UCSD-AML1 (cell line): ENCODE measurements at regions not wholly inside any gene's neighbourhood (a gene's known extent, or its start where the extent isn't known, plus 50 kb on each side); places are given as distances from the start of the nearest gene placed in this dataset.

Source experiments
- DNase-seq: peaks from one replicate; lab custom pipeline; 2025; ENCODE audit not compliant: unreplicated experiment; lab: John Stamatoyannopoulos, UW

DNA sequence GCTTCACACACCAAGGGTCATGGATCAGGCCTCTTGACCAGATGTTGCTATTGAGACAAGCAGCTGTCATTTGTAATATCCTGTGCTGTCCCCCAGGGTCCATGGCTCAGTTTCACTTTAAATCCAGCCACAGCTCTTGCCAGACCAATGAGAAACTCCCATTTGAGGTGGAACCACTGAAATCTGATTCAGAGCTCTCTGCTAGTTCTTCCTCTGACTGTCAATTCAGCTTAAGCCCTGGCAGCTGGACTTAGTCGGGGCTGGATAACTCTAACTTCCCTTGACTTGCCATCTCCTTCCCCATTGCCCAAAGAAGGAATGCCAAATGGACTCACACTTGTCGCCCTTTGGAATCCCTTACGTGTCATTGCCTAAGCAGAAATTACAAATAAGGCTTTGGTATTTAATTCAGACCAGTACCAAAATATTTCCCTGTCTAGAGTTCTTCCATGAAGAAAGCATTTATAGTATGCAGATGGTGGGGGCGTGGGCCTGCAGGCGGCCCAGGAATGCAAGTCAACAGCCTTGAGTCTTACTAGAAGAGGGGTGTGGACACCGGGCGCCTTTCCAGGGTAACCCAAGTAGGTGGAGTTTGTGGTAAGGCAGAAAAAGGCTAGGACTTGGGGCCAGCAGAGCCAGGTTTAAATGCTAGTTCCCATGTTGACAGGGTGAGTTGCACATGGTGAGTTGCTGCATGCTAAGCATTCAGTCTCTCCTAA is 96.9 kb upstream of the TMPO start:
- no peak for DNase-seq

DNA sequence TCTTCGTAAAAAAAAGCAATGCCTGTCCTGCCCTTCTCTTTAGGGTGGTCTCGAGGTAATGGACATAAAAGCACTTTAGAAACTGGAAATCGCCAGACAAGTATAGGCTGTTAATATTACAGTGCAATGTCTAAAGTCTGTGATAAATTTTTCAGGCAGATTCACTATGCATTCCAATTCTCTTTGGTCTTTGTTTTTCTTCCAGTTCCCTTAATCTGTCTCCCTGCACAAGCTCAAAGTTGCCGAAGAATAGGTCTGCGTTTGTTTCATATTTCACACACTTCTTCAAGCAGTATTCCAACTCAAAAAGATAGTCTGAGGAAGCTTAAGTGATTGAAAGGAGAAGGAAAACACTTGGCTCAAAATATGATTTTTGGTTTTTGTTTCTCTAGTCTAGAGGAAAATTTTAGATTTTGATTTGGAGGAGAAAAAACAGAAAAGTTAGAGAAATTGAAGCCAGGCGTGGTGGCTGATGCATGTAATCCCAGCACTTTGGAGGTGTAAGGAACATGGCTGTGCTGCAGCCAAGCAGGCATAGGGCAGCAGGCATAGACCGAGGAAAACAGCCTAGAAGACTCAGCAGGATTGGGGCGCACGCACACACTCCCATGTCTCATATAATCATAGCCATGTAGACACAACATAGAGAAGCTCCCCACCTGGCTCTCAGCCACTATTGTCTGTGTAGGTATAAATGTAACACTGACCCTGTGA is 96.2 kb upstream of the TMPO start:
- no peak for DNase-seq

DNA sequence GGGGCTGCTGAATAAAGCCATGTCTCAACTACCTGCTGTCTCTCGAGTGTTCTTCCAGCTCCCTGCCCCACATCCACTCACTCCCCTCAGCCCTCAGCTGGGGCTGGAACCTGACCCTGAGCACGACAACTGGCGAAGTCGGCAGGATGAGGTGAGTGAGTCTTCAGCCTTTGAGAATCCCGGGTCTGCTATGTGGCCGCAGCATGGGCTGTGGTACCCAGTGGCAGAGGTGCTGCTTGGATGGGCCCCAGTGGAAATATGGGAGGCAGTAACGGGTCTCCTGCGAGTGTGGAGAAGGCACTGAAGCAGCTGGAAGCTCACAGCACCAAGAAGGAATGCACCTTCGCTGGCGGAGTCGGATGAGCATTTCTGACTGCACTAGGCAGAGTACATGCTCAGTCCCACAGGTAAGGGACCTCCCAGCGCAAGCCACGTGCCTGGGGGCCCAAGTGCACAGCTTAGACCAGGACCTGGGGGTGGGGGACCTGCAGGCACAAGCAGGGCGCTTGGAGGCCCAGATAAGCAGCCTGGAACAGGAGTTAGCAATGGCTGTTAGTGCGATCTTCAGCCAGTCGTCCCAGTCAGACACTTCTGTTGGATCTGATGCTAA is 95.5 kb upstream of the TMPO start:
- no peak for DNase-seq

DNA sequence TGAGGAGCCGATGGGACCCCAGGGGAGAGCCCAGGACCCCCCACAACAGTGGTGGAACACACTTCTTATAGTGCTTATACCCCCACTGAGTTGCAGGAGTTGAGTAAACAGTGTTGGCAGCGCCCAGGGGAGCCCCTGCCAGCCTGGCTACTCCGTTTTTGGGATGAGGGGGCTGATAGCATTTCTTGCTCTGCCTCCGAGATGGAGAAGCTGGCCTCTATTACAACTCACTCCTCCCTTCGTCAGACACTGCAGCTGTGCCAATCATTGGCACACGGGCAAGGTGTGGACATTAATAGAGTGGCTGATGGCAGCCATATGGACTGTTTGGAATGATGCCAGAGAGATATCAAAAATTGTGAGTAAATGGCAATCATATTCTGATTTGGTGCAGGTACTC is 94.9 kb upstream of the TMPO start:
- no peak for DNase-seq

DNA sequence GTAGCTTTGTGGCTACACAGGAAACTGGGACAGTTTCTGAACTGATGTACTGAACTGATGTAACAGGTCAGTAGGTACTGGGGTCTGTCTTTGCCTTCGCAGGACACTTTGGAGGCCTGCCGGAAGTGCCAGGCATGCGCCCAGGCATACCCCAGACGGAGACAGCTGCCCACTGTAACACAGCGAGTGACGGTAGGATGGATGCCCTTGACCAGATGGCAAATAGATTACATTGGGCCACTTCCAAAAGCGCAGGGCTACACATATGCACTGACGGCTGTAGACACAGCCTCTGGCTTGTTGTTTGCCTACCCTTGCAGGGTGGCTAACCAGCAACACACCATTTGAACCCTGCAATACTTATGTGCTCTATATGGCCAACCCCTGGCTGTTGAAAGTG is 94.1 kb upstream of the TMPO start:
- DNase-seq: no peak

DNA sequence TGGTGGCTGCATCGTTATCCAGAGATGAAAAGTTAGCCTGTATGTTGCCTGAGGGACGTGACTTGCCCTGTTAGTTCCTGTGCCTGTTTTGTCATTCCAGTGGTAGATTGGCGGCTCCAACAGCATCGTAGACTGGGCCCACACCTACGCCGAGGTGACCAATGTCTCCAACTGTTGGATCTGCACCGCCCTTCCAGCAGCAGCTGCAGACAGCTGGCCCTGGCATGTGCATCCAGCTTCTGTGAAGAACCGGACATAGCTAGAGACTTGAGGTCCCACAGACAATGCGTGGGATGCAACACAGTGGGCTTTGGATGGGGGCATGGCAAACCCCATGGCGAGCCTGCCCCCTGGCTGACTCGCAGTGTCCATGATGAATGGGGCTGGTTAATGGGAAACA is 93.0 kb upstream of the TMPO start:
- DNase-seq: no peak

DNA sequence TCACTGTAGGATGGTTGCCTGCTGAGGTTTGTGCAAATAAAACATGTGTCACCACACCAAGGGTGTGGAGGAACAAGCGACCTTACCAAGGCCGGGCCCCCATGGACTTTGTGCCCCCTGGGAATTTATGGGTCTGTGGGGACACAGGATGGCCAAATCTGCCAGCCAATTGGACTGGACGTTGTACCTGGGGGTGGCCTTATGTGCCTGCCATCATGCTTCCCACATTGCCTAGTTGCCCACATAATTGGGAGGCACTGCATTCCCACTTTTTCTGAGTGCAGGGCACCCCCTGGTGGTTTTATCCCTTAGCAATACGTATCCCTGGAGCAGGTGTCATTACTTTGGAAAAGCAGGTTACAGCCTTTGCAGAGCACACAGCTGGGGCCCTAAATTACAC is 92.6 kb upstream of the TMPO start:
- peak; percentile 18 for DNase-seq

DNA sequence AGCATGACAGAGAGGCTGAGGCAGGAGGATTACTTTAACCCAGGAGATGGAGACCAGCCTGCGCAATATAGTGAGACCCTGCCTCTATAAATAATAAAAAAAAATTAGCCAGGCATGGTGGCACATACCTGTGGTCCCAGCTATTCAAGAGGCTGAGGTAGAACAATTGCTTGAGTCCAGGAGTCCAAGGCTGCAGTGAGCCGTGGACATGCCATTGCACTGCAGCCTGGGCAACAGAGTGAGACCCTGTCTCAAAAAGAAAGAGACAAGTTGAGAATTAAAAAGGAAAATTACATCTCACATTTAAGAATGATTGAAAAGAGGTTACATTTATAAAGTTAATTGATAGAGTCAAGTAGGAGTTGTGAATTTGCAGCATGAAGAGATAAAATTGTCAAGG is 91.4 kb upstream of the TMPO start:
- no peak for DNase-seq

DNA sequence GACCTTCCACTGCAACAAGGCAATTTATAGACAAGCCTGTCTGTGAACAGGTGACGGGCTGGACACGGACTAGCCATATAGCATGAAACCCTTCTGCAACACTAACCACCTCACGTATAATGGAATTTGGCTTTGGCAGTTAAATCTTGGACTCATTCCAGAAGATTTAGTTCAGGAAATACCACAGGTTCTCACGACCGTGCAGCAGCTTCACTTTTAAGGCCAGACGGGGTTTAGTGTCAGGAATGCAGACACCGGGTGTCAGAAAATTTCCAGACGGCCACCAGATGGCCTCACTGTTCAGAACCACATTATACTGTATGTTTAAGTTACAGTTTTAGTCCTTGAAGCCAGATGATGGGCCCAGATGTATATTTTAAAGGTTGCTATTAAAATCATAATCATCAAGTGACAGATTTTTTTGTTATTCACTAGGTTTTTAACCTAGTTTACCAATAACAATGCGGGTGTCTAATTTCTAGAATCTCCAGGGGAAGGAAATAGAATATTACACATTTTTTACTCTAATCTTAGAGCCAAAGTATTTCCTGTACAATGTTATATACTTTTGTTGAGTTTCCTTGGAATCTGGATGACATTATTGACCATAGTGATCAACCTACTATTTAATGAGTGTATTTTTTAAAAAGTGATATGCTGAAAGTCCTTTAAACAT is 90.5 kb upstream of the TMPO start:
- peak; percentile 56 for DNase-seq

DNA sequence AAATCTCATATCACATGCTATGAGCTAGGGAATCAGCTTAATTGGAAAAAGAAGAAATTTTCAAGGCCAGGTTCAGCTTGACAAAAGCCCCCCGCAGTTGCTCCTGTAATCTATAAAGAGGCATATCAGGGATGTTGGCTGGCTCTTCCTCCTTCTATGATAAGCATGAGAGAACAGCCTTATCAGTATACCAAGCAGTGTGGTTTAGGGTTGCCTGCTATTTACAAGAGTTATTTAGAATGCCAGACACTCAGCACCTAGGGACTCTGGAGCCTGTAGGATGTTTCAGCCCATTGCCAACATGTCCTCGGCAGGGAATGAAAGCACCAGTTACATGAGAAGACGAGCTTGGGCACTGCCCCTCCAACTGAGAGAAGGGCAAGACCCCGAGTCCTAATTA is 89.5 kb upstream of the TMPO start:
- no peak for DNase-seq

DNA sequence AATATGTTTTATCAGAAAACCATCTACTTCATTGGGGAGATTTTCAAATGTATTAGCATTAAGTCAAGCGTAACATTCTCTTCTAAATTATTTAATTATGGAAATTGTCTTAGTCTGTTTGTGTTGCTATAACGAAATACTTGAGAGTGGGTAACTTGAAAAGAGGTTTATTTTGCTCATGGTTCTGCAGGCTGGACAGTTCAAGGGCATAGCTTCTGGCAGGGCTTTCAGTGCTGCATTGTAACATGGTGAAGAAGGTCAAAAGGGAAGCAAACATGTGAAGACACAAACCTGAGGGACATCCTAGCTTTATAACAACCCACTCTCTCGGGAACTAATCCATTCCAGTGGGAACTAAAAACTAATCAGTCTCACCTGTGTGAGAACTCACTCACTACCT is 84.3 kb upstream of the TMPO start:
- no peak for DNase-seq

DNA sequence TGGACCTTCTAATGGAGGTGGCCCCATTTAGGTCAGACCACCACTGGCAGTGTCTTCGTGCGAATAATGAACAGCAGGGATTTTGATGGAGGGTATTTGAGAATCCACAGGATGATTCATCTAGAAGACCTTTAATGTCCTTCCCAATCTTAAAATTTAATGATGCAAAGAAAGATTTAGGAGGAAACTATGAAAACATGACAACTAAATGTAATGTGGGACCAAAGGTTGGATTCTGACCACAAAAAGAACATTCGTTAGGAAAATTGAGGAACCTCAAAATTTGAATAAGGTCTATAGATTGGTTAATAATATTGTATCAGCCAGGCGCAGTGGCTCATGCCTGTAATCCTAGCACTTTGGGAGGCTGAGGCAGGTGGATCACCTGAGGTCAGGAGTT is 78.2 kb upstream of the TMPO start:
- DNase-seq: no peak

DNA sequence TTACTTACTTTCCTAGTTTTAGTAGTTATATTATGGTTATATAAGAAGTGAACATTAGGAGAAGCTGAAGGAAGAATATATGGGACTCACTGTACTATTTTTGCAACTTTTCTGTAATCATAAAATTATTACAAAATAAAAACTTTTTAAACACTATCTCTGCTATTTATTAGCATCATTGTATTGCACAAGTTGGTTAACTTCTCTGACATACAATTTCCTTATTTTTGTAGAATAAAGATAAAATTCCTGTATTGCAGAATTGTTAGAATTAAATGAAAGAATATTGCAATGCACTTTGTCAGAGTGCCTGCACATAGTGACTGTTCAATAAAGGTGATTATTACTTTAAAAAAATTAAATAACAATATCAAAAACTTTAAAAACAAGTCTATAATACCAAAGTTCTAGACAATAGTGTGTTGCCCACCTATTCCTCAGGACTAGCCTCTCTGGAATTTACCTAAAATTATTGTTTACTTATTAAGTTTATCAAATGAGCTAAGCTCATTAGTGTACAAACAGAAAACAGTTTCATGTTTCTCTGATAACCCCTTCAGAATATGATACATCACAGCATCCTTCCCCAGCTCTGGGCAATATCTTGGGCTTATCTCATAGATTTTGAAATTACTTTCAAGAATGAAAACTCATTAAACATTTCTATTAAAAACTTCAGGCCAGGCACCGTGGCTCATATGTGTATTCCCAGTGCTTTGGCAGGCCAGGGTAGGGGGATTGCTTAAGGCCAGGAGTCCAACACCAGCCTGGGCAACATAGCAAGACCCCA is 77.4 kb upstream of the TMPO start:
- no peak for DNase-seq

DNA sequence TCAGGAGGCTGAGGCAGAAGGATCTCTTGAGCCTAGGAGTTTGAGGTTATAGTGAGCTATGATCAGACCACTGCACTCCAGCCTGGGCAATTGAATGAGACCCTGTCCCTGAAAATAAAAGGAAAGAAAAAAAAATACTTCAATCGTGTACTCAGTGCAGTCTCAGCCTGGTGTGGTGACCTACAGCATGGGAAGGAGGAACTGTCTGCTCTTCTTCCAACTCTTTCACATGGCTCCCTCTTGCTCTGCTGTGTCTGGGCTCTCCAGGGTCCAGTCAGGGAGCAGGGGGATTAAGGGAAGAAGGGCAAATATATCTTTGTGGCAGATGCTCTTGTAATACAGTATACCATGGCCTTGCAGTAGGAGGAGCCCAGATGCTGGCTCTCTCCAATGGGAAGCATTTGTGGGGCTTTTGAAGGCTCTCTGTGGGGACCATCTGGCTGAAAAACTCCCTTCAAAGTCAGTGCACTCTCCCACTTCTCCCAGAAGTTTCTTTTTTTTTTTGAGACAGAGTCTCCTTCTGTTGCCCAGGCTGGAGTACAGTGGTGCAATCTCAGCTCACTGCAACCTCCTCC is 76.6 kb upstream of the TMPO start:
- DNase-seq: no peak

DNA sequence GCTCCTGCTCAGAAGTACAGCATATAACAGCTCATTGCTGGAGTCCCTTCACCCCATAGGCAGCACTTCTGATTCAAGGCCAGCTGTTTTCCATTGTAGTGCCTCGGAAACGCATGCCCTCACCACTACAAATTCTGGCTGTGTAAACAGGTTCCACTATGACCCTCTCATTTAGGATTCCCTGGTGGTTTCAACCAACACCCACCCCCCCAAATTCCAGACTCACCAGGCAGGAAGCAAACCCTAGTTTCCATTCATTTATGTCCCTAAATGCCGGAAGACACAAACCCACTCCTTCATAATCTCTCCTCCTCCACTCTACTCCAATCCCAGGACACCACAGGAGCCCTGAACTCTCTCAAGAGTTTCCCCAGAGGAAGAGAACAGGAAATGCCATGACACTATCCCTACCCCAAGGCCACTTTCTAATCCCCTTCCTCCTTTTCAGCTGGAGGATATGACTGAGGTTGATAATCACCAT is 75.9 kb upstream of the TMPO start:
- DNase-seq: peak; percentile 46

DNA sequence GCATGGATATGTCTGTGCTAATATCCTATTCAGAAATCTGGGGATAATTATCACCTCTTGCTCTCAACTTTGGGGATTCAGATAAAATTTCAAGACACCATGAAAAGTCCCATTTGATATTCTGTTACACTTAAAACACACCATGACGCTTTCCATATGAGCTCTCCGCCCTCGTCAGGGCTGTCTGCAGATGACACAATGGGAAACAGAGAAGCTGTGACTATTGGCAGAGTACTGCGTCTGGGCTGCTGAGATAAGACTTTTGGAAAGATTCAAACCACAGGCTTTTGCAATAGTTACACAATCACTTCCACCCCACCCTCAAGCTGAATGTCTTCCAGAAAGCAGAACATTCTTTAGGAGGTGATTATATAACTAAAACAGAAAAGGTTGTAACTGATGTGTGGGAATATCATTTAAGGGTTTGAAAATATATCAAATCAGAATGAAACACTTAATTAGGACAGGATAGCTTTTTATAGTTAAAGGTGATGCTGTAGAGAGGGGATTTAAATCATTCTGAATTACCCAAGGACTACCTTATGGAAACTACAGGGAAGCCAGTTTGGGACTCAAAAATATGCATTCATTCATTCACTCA is 75.3 kb upstream of the TMPO start:
- DNase-seq: peak; percentile 70

DNA sequence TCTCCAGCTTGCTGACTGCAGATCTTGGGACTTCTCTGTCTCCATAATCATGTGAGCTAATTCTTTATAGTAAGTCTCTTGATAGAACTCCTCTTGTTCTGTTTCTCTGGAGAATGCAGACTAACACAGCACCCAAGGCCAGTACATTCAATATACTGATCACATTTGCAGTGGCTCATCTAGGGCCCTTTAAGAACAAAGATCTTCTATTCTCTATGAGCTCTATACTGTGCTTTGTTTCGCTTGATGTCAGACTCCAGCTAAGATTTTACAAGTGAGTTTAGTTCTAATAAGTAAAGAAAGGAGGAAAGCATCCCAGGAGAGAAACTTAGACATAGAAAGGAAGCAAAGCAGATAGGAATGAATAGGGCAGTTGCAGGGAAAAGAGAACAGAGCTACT is 69.3 kb upstream of the TMPO start:
- no peak for DNase-seq

DNA sequence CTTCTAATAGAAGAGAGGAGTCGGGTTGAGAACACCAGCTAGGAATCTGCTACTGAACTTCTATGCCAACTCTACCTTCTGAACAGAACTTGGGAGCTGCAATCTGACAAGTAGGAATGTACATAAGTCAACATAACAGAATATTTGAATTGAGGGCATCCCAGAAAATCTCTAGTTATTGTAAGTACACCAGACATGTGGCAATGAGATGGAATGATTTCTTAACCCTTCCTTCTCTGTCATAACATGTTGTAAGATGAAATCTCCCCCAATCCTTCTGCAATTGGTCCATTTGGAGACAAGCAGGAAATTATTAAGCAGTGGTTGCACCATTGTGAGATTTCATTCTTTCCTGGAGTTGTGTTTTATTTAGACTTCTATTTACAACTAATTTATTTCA is 68.7 kb upstream of the TMPO start:
- DNase-seq: no peak

DNA sequence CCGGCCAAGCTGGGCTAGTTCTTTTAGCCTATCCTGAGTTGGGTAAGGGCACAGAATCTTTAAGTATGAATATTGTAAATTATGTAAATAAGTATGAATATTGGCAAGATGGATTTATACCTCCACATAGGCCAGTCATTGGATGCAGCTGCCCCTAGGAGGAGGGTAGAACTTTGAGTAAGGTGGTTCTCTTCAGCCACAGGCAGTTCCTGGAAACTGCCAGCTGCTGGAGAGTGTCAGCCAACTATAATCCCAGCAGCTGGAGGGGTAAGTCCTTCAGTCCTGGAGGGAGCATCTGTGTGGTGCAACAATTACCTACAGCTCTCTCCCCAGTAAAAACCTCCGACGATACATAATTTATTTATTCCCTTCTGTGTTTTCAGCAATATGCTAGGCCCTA is 65.8 kb upstream of the TMPO start:
- no peak for DNase-seq

DNA sequence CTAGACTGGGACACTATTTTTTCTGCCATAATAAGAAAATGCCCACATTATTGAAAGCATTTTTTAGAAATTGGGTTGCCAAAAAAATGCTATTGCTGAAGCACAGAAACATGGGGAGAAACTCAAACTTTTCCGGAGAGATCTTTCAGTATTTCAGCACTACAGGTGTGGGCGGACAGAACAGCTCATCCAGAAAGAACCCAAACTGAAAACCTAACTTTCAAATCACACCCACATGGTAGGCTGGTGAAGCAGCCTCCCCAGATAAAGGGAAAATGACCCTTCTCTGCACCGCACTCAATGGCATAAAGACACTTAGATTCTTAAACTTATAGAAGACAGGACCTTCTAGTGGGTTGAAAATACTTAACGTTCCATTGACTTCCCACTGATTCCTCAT is 62.3 kb upstream of the TMPO start:
- DNase-seq: no peak
